T-helper 1 cell treated with Interleukin-12 subunit alpha and Interleukin-12 subunit beta and Interleukin-4 antibody, amounts not matched to agents 30 μg/mL and 1 μg/mL, for 36 hours (primary cell): ENCODE measurements at regions not wholly inside any gene's neighbourhood (a gene's known extent, or its start where the extent isn't known, plus 50 kb on each side); places are given as distances from the start of the nearest gene placed in this dataset.
A peak's percentile ranks its signal among the peaks of the same experiment; 100 is the strongest.
"Not testable (repeated sequence)": the region's sequence is repeated elsewhere in the genome, so short reads cannot be mapped to it uniquely, and the experiment has no call there.

ENCODE experiments used
- H3K27ac Mint-ChIP-seq: one replicate; pipeline ENCODE4 v1.8.0; 2021; ENCODE audit warnings: mild to moderate bottlenecking, mixed read lengths
- H3K27me3 Mint-ChIP-seq: one replicate; pipeline ENCODE4 v1.8.0; 2021; ENCODE audit warnings: low read depth, mixed read lengths
- H3K36me3 Mint-ChIP-seq: one replicate; pipeline ENCODE4 v1.8.0; 2021; ENCODE audit warnings: low read depth, mixed read lengths
- H3K4me1 Mint-ChIP-seq: one replicate; pipeline ENCODE4 v1.8.0; 2021; ENCODE audit warnings: low read depth, mixed read lengths
- H3K4me3 Mint-ChIP-seq: one replicate; pipeline ENCODE4 v1.8.0; 2021; ENCODE audit warnings: mild to moderate bottlenecking, moderate library complexity, mixed read lengths
- H3K9me3 Mint-ChIP-seq: one replicate; pipeline ENCODE4 v1.8.0; 2021; ENCODE audit warnings: mixed read lengths

- not testable (repeated sequence) for H3K4me3 Mint-ChIP-seq, H3K27me3 Mint-ChIP-seq, H3K36me3 Mint-ChIP-seq, H3K27ac Mint-ChIP-seq, H3K9me3 Mint-ChIP-seq, H3K4me1 Mint-ChIP-seq
Measured at GRCh38 chr7:75201606-75202079, 109.3 kb downstream of the GTF2IRD2B start.

DNA sequence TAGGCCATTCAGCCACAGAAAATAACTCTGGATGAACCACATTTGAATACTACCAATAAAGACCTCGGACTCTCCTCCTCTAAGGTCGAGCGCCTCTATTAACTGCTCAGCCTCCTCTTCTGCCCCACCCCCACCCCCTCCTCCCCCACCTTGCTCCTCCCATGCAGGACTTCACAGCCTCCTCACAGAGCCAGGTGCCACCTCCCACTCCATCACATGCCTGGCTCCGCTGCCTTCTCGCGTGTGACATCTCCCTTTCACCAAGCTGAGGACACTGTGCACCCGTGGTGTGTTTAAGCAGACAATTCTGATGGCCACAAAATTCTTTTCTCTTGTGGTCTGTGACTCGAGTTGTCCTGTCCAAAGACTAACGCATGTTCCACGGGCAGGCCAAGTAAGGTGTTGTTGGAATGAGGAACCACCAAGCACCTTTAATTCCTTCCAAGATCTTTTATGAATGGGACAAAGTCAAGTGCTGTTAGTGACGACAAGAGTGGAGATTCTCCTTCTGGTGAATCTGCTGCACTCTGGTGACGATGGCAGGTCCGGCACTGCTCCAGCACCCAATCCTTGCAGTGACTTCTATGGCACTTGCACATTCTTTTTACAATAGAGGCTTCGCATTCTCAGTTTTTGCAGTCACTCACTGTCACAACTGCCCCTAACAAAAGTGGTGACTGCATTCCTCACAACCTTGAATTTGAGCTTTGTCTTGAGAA, 113.1 kb downstream of the GTF2IRD2B start:
- H3K9me3 Mint-ChIP-seq, H3K27ac Mint-ChIP-seq, H3K4me1 Mint-ChIP-seq, H3K4me3 Mint-ChIP-seq, H3K36me3 Mint-ChIP-seq, H3K27me3 Mint-ChIP-seq: not testable (repeated sequence)

- not testable (repeated sequence) for H3K4me3 Mint-ChIP-seq
Measured at GRCh38 chr7:75215460-75215859, 123.1 kb downstream of the GTF2IRD2B start.

GRCh38 chr7:75216963-75217362, 124.6 kb downstream of the GTF2IRD2B start:
- not testable (repeated sequence) for H3K36me3 Mint-ChIP-seq, H3K4me3 Mint-ChIP-seq, H3K27me3 Mint-ChIP-seq, H3K4me1 Mint-ChIP-seq, H3K9me3 Mint-ChIP-seq, H3K27ac Mint-ChIP-seq

More at GRCh38 chr7:75215460-75215859, 123.1 kb downstream of the GTF2IRD2B start:
- H3K27ac Mint-ChIP-seq, H3K36me3 Mint-ChIP-seq, H3K27me3 Mint-ChIP-seq, H3K4me1 Mint-ChIP-seq, H3K9me3 Mint-ChIP-seq: not testable (repeated sequence)

DNA sequence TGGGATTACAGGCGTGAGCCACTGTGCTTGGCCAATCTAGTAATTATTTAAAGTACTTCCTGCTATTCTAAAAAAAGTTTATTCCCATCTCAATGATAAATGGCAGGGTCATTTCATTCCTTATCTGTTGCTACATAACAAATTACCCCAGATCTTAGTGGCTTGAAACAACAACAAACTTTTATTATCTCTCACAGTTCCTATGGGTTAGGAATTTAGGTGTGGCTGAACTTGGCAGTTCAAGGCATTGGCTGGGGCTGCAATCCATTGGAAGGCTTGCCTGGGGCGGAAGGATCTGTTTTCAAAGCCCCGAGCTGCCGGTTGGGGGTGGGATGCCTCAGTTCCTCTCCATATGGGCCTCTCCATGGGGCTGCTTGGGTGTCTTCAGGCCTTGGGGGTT, 133.7 kb downstream of the GTF2IRD2B start:
- H3K4me3 Mint-ChIP-seq, H3K36me3 Mint-ChIP-seq, H3K9me3 Mint-ChIP-seq, H3K4me1 Mint-ChIP-seq, H3K27ac Mint-ChIP-seq, H3K27me3 Mint-ChIP-seq: not testable (repeated sequence)

DNA sequence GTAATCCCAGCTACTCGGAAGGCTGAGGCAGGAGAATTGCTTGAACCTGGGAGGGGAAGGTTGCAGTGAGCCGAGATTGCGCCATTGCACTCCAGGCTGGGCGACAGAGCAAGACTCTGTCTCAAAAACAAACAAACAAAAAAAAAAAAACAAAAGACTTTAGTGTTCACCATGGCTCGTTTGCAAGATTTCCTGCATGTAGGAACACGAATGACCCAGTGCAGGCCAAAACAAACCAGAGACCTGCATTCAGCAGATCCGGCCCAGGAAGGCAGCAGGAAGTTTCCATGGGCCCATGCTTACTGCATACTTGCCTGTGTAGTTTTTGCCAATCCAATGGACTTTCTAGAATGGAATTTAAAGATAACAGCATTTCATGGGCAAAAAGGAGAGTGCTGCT, 137.2 kb downstream of the GTF2IRD2B start:
- H3K9me3 Mint-ChIP-seq, H3K27ac Mint-ChIP-seq, H3K36me3 Mint-ChIP-seq, H3K4me3 Mint-ChIP-seq, H3K4me1 Mint-ChIP-seq, H3K27me3 Mint-ChIP-seq: not testable (repeated sequence)

DNA sequence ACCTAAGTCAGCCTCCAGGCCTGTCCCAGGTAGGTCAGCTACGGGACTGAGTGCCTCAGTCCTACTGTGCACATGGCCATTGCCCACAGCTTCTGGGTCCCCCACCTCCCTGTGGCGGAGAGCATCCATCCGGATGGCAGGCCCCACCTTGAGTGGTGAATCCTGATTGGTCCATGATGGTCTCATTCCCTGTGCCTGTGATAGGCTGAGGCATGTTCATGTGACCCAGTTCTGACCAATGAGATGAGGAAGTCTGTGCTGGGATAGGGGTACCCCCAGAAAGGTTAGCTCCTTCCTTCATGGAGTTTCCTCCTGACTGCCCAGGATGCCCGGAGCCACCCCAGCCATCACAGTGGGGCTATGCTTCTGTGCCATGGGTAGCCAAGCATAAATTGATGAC, 138.2 kb downstream of the GTF2IRD2B start:
- H3K9me3 Mint-ChIP-seq, H3K4me3 Mint-ChIP-seq, H3K36me3 Mint-ChIP-seq, H3K4me1 Mint-ChIP-seq, H3K27me3 Mint-ChIP-seq, H3K27ac Mint-ChIP-seq: not testable (repeated sequence)

GRCh38 chr7:75235092-75235826, 142.9 kb downstream of the GTF2IRD2B start:
- not testable (repeated sequence) for H3K9me3 Mint-ChIP-seq, H3K27ac Mint-ChIP-seq, H3K4me1 Mint-ChIP-seq, H3K27me3 Mint-ChIP-seq, H3K36me3 Mint-ChIP-seq, H3K4me3 Mint-ChIP-seq

DNA sequence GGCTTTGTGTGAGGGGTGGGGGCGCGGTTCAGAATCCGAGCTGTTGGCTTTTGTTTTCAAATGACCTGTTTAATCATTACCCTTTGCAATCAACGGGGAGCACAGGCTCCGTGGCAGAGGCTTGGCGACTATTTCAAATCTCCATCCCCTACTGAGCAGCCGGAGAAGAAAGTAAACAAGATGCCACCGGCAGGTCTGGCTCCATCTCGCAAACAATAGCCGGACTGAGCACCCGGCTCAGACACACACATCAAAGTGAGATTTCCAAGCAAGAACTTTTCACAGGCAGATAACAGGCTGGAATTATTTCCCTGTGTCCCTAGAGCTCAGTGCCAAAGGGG, 143.4 kb downstream of the GTF2IRD2B start:
- not testable (repeated sequence) for H3K27me3 Mint-ChIP-seq, H3K27ac Mint-ChIP-seq, H3K4me3 Mint-ChIP-seq, H3K36me3 Mint-ChIP-seq, H3K9me3 Mint-ChIP-seq, H3K4me1 Mint-ChIP-seq

- not testable (repeated sequence) for H3K27me3 Mint-ChIP-seq, H3K9me3 Mint-ChIP-seq, H3K36me3 Mint-ChIP-seq, H3K27ac Mint-ChIP-seq, H3K4me1 Mint-ChIP-seq
- H3K4me3 Mint-ChIP-seq, result peak overlapping the region; percentile 54
Measured at GRCh38 chr7:75237255-75238187, 145.1 kb downstream of the GTF2IRD2B start.

- not testable (repeated sequence) for H3K36me3 Mint-ChIP-seq, H3K9me3 Mint-ChIP-seq, H3K27me3 Mint-ChIP-seq, H3K4me1 Mint-ChIP-seq, H3K4me3 Mint-ChIP-seq, H3K27ac Mint-ChIP-seq
Measured at GRCh38 chr7:75238309-75238708, 145.9 kb downstream of the GTF2IRD2B start.

- not testable (repeated sequence) for H3K36me3 Mint-ChIP-seq, H3K4me1 Mint-ChIP-seq, H3K27ac Mint-ChIP-seq, H3K27me3 Mint-ChIP-seq, H3K9me3 Mint-ChIP-seq, H3K4me3 Mint-ChIP-seq
Measured at GRCh38 chr7:75243638-75244037, 151.2 kb downstream of the GTF2IRD2B start.

- not testable (repeated sequence) for H3K27ac Mint-ChIP-seq, H3K4me1 Mint-ChIP-seq, H3K27me3 Mint-ChIP-seq, H3K9me3 Mint-ChIP-seq, H3K36me3 Mint-ChIP-seq, H3K4me3 Mint-ChIP-seq
Measured at GRCh38 chr7:75248216-75248615, 147.2 kb upstream of the TRIM73 start.

- not testable (repeated sequence) for H3K4me3 Mint-ChIP-seq, H3K27ac Mint-ChIP-seq, H3K36me3 Mint-ChIP-seq, H3K27me3 Mint-ChIP-seq, H3K9me3 Mint-ChIP-seq, H3K4me1 Mint-ChIP-seq
Measured at GRCh38 chr7:75254238-75254637, 141.2 kb upstream of the TRIM73 start.

DNA sequence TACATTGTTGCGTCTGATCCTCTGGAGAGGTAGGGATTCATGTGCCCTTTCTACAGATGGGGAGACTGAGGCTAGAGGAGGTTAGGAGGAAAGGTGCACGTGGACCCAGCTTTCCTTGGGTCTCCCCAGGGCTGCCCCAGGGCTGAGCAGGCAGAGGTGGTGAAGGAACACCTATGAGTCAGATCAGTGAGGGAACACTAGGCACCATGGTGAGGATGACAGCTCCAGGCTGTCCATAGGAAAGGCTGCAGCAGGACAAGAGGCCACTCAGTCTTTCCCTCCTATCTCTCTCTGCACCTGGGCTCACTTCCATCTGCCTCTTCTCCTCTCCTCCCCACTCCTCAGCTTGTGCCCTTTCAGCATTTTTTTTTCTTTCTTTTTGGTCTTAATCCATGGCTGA, 138.0 kb upstream of the TRIM73 start:
- H3K4me3 Mint-ChIP-seq, result not testable (repeated sequence)

More for the DNA sequence above, 138.0 kb upstream of the TRIM73 start:
- H3K27me3 Mint-ChIP-seq, H3K9me3 Mint-ChIP-seq, H3K27ac Mint-ChIP-seq, H3K36me3 Mint-ChIP-seq, H3K4me1 Mint-ChIP-seq: not testable (repeated sequence)
